Stimulated activated naive CD8-positive, alpha-beta T cell treated with anti-CD3 and anti-CD28 coated beads, Interleukin-15, Interleukin-2, amounts not matched to agents 100 ng/mL and 50 ng/mL, for 24 hours (primary cell): ENCODE measurements at regions not wholly inside any gene's neighbourhood (a gene's known extent, or its start where the extent isn't known, plus 50 kb on each side); places are given as distances from the start of the nearest gene placed in this dataset.

ENCODE experiments used
- H3K27ac Mint-ChIP-seq: one replicate; pipeline ENCODE4 v1.8.0; 2021; ENCODE audit warnings: mild to moderate bottlenecking, mixed read lengths
- H3K27me3 Mint-ChIP-seq: one replicate; pipeline ENCODE4 v1.8.0; 2021; ENCODE audit warnings: mixed read lengths
- H3K36me3 Mint-ChIP-seq: one replicate; pipeline ENCODE4 v1.8.0; 2021; ENCODE audit warnings: low read depth, mixed read lengths
- H3K4me1 Mint-ChIP-seq: one replicate; pipeline ENCODE4 v1.8.0; 2021; ENCODE audit warnings: low read depth, mixed read lengths
- H3K4me3 Mint-ChIP-seq: one replicate; pipeline ENCODE4 v1.8.0; 2021; ENCODE audit warnings: mild to moderate bottlenecking, mixed read lengths
- H3K9me3 Mint-ChIP-seq: one replicate; pipeline ENCODE4 v1.8.0; 2021; ENCODE audit warnings: mixed read lengths

GRCh38 chr9:109865521-109865920, 85.5 kb downstream of the PALM2AKAP2 start:
- Mint-ChIP-seq H3K9me3 (no peaks in the 10 kb centered on the region), H3K4me1 (no peaks in the 10 kb centered on the region), H3K36me3 (no peaks in the 10 kb centered on the region), H3K4me3 (no peak overlapping the region), H3K27ac (no peak overlapping the region), H3K27me3 (peaks cover 27% of the 10 kb centered on the region)

GRCh38 chr9:109868207-109868606, 88.2 kb downstream of the PALM2AKAP2 start:
- H3K4me1 Mint-ChIP-seq = no peaks in the 10 kb centered on the region
- H3K27ac Mint-ChIP-seq = no peak overlapping the region
- no peaks in the 10 kb centered on the region for H3K9me3 Mint-ChIP-seq

GRCh38 chr9:109868722-109869121, 88.7 kb downstream of the PALM2AKAP2 start:
- peaks cover 33% of the 10 kb centered on the region for H3K27me3 Mint-ChIP-seq
- no peaks in the 10 kb centered on the region for H3K4me1 Mint-ChIP-seq
- no peaks in the 10 kb centered on the region for H3K9me3 Mint-ChIP-seq
- H3K27ac Mint-ChIP-seq = no peak overlapping the region
- H3K36me3 Mint-ChIP-seq = no peaks in the 10 kb centered on the region
- H3K4me3 Mint-ChIP-seq = no peak overlapping the region

More at GRCh38 chr9:109868207-109868606, 88.2 kb downstream of the PALM2AKAP2 start:
- Mint-ChIP-seq H3K4me3 (no peak overlapping the region), H3K36me3 (no peaks in the 10 kb centered on the region), H3K27me3 (peaks cover 33% of the 10 kb centered on the region)

GRCh38 chr9:109870365-109870764, 90.4 kb downstream of the PALM2AKAP2 start:
- Mint-ChIP-seq H3K27ac (no peak overlapping the region), H3K4me3 (no peak overlapping the region), H3K9me3 (no peaks in the 10 kb centered on the region), H3K36me3 (no peaks in the 10 kb centered on the region), H3K27me3 (peaks cover 37% of the 10 kb centered on the region), H3K4me1 (no peaks in the 10 kb centered on the region)

GRCh38 chr9:109872901-109873300, 92.9 kb downstream of the PALM2AKAP2 start:
- no peaks in the 10 kb centered on the region for H3K4me1 Mint-ChIP-seq
- H3K27ac Mint-ChIP-seq = no peak overlapping the region
- H3K27me3 Mint-ChIP-seq = peaks cover 36% of the 10 kb centered on the region
- no peaks in the 10 kb centered on the region for H3K36me3 Mint-ChIP-seq
- no peak overlapping the region for H3K4me3 Mint-ChIP-seq
- no peaks in the 10 kb centered on the region for H3K9me3 Mint-ChIP-seq

- H3K36me3 Mint-ChIP-seq = no peaks in the 10 kb centered on the region
- H3K9me3 Mint-ChIP-seq = no peaks in the 10 kb centered on the region
- H3K4me3 Mint-ChIP-seq = no peak overlapping the region
- peaks cover 27% of the 10 kb centered on the region for H3K27me3 Mint-ChIP-seq
- no peak overlapping the region for H3K27ac Mint-ChIP-seq
- no peaks in the 10 kb centered on the region for H3K4me1 Mint-ChIP-seq
These were observed 95.6 kb downstream of the PALM2AKAP2 start for GRCh38 chr9:109875495-109876129.

GRCh38 chr9:109880276-109881169, 100.5 kb downstream of the PALM2AKAP2 start:
- H3K27me3 Mint-ChIP-seq = peaks cover 15% of the 10 kb centered on the region
- H3K27ac Mint-ChIP-seq = no peak overlapping the region

GRCh38 chr9:109883623-109884022, 103.6 kb downstream of the PALM2AKAP2 start:
- H3K27ac Mint-ChIP-seq = peak overlapping the region; percentile 41
- H3K36me3 Mint-ChIP-seq = no peaks in the 10 kb centered on the region
- no peak overlapping the region for H3K4me3 Mint-ChIP-seq
- H3K9me3 Mint-ChIP-seq = no peaks in the 10 kb centered on the region
- H3K27me3 Mint-ChIP-seq = peaks cover 7% of the 10 kb centered on the region
- H3K4me1 Mint-ChIP-seq = peaks cover 29% of the 10 kb centered on the region

More at GRCh38 chr9:109880276-109881169, 100.5 kb downstream of the PALM2AKAP2 start:
- H3K4me1 Mint-ChIP-seq = peaks cover under 1% of the 10 kb centered on the region
- no peaks in the 10 kb centered on the region for H3K9me3 Mint-ChIP-seq
- no peak overlapping the region for H3K4me3 Mint-ChIP-seq
- no peaks in the 10 kb centered on the region for H3K36me3 Mint-ChIP-seq

GRCh38 chr9:109886041-109886440, 106.0 kb downstream of the PALM2AKAP2 start:
- H3K9me3 Mint-ChIP-seq = no peaks in the 10 kb centered on the region
- H3K27me3 Mint-ChIP-seq = no peaks in the 10 kb centered on the region
- no peak overlapping the region for H3K4me3 Mint-ChIP-seq
- H3K4me1 Mint-ChIP-seq = peaks cover 40% of the 10 kb centered on the region
- no peaks in the 10 kb centered on the region for H3K36me3 Mint-ChIP-seq
- peak overlapping the region; percentile 72 for H3K27ac Mint-ChIP-seq

- Mint-ChIP-seq H3K4me1 (peaks cover 40% of the 10 kb centered on the region), H3K27ac (peak overlapping the region; percentile 72), H3K4me3 (peak overlapping the region; percentile 52), H3K27me3 (no peaks in the 10 kb centered on the region), H3K9me3 (no peaks in the 10 kb centered on the region), H3K36me3 (no peaks in the 10 kb centered on the region)
These were observed 106.6 kb downstream of the PALM2AKAP2 start for GRCh38 chr9:109886617-109887016.

GRCh38 chr9:109887079-109887478, 107.1 kb downstream of the PALM2AKAP2 start:
- no peaks in the 10 kb centered on the region for H3K27me3 Mint-ChIP-seq
- no peaks in the 10 kb centered on the region for H3K36me3 Mint-ChIP-seq
- peaks cover 40% of the 10 kb centered on the region for H3K4me1 Mint-ChIP-seq
- H3K9me3 Mint-ChIP-seq = no peaks in the 10 kb centered on the region
- H3K27ac Mint-ChIP-seq = peak overlapping the region; percentile 72
- peak overlapping the region; percentile 52 for H3K4me3 Mint-ChIP-seq

- no peaks in the 10 kb centered on the region for H3K9me3 Mint-ChIP-seq
- no peak overlapping the region for H3K4me3 Mint-ChIP-seq
- H3K36me3 Mint-ChIP-seq = no peaks in the 10 kb centered on the region
- peaks cover 40% of the 10 kb centered on the region for H3K4me1 Mint-ChIP-seq
- H3K27ac Mint-ChIP-seq = no peak overlapping the region
- no peaks in the 10 kb centered on the region for H3K27me3 Mint-ChIP-seq
These were observed 108.7 kb downstream of the PALM2AKAP2 start for GRCh38 chr9:109888695-109889094.

GRCh38 chr9:109889456-109889855, 109.5 kb downstream of the PALM2AKAP2 start:
- no peaks in the 10 kb centered on the region for H3K36me3 Mint-ChIP-seq
- H3K27ac Mint-ChIP-seq = no peak overlapping the region
- H3K4me1 Mint-ChIP-seq = peaks cover 43% of the 10 kb centered on the region
- no peak overlapping the region for H3K4me3 Mint-ChIP-seq
- H3K9me3 Mint-ChIP-seq = no peaks in the 10 kb centered on the region
- H3K27me3 Mint-ChIP-seq = no peaks in the 10 kb centered on the region

GRCh38 chr9:109893241-109893640, 113.2 kb downstream of the PALM2AKAP2 start:
- H3K27me3 Mint-ChIP-seq = no peaks in the 10 kb centered on the region
- peaks cover 35% of the 10 kb centered on the region for H3K4me1 Mint-ChIP-seq
- H3K9me3 Mint-ChIP-seq = no peaks in the 10 kb centered on the region
- H3K27ac Mint-ChIP-seq = no peak overlapping the region
- no peak overlapping the region for H3K4me3 Mint-ChIP-seq
- no peaks in the 10 kb centered on the region for H3K36me3 Mint-ChIP-seq

- H3K9me3 Mint-ChIP-seq = no peaks in the 10 kb centered on the region
These were observed 114.5 kb downstream of the PALM2AKAP2 start for GRCh38 chr9:109894473-109894872.

More at GRCh38 chr9:109894473-109894872, 114.5 kb downstream of the PALM2AKAP2 start:
- Mint-ChIP-seq H3K27me3 (peaks cover 5% of the 10 kb centered on the region), H3K27ac (peak overlapping the region; percentile 79), H3K4me3 (no peak overlapping the region), H3K36me3 (no peaks in the 10 kb centered on the region), H3K4me1 (peaks cover 29% of the 10 kb centered on the region)
